ENCODE measurements at regions not wholly inside any gene's neighbourhood (a gene's known extent, or its start where the extent isn't known, plus 50 kb on each side); places are given as distances from the start of the nearest gene placed in this dataset.
"Not testable (repeated sequence)": the region's sequence is repeated elsewhere in the genome, so short reads cannot be mapped to it uniquely, and the experiment has no call there.

DNA sequence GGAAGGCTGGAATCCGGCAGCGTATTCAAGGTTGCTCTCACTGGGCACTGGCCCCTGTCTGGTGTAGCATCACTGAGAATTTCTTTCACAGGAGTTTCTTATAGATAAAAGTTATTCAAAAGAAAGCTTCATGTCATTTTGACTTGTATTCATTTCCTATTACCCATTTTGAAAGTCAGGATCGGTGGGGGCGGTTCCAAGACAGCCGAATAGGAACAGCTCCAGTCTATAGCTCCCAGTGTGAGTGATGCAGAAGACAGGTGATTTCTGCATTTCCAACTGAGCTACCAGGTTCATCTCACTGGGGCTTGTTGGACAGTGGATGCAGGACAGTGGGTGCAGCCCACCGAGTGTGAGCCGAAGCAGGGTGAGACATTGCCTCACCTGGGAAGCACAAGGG lies 51.5 kb upstream of the CDC42EP3 start:
- not testable (repeated sequence) for ATAC-seq (ENCODE audit: low FRiP score); DNase-seq (ENCODE audit: low spot score)

DNA sequence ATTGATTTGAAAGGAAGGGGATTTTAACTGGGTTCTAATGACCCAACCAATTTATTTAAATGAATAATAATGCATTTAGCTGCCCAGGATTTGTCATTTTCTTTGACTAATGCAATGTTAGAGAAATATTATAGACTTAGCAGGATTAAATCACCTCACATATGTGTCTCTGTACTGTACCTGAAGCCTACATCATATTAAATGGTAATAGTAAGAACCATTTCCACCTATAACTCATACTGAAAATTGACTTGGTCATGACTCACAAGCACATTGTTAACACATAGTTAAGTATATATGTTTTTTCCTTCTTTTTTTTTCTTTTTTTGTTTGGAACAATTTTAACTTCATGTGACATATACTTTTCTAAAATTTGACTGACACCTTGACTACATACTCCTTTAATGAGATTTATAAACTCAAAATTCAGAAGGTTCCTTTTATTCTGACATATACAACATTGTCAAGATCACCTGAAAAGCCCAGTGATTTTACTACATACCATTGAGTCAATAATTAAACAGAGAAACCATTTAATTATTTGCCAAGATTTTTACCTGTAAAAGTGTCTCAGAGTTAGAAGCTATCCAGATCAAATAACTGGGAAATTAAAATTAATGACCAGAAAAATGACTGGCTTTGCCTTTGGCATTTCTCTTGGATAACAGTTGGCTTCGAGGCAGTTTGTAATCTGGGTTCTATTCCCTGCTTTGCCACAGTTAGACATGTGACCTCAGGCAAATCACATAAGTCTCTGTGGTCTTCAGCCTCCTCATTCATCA lies 58.8 kb upstream of the CDC42EP3 start:
- DNase-seq (ENCODE audit: low spot score): no peak
- TF ChIP-seq, protein P1, sequence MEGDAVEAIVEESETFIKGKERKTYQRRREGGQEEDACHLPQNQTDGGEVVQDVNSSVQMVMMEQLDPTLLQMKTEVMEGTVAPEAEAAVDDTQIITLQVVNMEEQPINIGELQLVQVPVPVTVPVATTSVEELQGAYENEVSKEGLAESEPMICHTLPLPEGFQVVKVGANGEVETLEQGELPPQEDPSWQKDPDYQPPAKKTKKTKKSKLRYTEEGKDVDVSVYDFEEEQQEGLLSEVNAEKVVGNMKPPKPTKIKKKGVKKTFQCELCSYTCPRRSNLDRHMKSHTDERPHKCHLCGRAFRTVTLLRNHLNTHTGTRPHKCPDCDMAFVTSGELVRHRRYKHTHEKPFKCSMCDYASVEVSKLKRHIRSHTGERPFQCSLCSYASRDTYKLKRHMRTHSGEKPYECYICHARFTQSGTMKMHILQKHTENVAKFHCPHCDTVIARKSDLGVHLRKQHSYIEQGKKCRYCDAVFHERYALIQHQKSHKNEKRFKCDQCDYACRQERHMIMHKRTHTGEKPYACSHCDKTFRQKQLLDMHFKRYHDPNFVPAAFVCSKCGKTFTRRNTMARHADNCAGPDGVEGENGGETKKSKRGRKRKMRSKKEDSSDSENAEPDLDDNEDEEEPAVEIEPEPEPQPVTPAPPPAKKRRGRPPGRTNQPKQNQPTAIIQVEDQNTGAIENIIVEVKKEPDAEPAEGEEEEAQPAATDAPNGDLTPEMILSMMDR (IDR thresholded peaks at IDR 0.05): no peak
- no peak for ATAC-seq (ENCODE audit: low FRiP score)

DNA sequence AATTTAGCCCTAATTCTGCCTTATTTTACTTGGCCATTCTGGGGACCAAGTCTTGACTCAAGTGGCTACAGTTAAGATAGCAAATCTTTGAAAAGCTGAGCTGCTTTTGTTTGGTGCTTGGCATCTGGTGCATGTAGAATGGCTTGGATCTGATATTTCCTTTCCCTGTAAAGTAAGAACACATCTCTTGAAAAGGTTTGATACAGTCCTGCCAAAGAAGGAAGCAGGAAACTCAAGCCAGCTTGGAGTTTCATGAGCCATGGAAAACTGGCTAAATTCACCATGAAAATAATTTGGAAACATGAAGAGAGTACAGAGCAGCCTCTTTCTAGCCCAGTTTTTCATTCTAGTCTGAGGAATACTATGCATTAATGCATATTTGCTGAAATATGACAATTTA lies 61.0 kb upstream of the CDC42EP3 start:
- DNase-seq (ENCODE audit: low spot score); ATAC-seq (ENCODE audit: low FRiP score): not testable (repeated sequence)

- TF ChIP-seq, protein P1 (IDR thresholded peaks at IDR 0.05): no peak
- DNase-seq (ENCODE audit: low spot score) (no peak), ATAC-seq (ENCODE audit: low FRiP score) (no peak)
Measured at GRCh38 chr2:37733251-37733650, 61.8 kb upstream of the CDC42EP3 start.

DNA sequence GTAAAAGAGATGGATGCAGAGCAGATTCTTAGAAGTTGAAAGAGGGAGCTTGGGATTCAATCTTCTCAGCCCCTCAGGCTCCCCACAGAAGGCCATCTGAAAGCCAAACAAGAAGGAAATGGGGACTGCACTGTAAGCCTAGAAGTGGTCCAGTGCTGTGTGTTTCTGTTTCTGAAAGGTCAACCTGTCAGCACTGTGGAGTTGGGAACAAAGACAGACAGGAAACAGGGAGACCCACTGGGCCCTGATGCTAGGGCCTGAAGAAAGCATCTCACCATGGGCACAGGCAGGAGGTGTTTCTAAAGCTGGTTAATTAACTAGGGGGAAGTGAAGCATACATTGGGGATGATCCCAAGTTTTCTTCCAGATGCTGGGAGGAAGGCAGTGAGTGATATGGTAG lies 62.5 kb upstream of the CDC42EP3 start:
- not testable (repeated sequence) for ATAC-seq (ENCODE audit: low FRiP score); DNase-seq (ENCODE audit: low spot score)

DNA sequence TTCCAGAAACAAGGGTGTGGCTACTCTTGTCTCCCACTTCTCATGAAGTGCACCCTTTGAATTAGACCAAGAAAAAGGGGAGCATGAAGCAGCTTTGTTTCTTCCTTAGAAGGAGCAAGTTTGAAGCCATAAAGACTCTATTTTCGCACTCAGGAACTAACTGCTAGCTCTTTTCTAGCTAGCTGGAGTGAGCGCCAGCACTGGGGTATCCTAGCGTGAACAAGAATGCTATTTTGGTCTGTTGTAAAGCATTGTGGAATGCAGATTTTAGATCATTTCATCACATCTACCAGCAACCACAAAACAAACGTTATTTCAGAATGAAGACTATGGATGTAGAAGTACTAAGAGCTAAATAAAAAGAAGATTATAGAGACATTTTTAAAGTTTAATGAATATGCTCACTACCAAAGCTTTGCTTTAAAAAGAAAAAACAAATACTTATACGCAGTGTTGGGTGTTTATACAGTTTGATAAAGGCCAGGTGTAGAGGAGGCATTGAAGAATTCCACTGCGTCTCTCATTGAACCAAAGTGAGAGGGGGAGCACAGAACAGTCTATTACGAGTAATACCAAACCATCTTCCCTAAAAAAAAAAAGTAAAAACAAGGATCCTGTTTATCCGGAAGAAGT lies 63.6 kb upstream of the CDC42EP3 start:
- not testable (repeated sequence) for ATAC-seq (ENCODE audit: low FRiP score); DNase-seq (ENCODE audit: low spot score)

GRCh38 chr2:37735524-37735910 lies 64.1 kb upstream of the CDC42EP3 start:
- ATAC-seq (ENCODE audit: low FRiP score); DNase-seq (ENCODE audit: low spot score): not testable (repeated sequence)

DNA sequence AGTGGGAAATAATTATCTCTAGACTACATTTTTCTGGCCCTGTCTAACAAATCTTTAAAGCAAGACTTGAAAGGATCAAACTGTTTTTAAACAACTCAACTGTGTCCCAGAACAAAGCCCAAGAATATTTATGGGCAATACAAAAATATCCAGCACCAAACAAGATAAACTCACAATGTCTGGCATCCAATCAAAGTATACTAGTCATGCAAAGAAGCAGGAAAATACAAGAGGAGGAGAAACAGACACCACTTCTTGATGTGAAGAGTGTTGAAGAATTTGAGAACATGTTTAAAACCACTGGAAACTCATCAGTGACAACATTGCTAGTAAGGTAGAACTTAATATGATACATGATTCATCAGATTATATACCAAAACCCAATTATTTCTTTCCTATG lies 66.1 kb upstream of the CDC42EP3 start:
- DNase-seq (ENCODE audit: low spot score) (no peak), ATAC-seq (ENCODE audit: low FRiP score) (no peak)
- TF ChIP-seq, protein P1 (IDR thresholded peaks at IDR 0.05): no peak

DNA sequence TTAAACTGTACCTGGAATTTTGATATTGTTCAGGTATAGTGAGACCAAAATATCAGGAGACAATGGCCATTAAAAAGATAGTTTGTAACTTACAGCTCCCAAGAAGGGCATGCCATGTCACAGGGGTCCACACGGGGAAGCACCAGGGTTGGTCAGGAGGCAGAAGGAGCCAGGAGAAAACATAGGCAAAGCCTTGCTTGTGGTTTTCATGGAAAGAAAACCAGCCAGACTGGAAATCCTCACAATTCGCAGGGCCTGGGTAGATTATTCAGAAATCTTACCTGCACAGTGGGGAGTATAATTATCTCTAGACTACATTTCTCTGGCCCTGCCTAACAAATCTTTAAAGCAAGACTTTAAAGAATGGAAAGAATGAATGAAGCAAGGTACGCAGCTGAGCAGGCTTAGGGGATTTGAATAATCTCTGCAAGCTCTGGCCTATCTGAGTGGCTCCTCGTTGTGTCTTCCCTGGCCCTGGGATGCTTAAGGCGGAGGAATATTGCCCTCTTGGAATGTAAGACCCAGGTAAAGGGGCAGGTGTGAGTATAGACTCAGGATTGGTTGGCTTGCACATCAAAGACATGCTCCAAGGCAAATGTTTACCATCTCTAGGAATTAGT lies 66.9 kb upstream of the CDC42EP3 start:
- no peak for DNase-seq (ENCODE audit: low spot score)
- TF ChIP-seq, protein P1 (IDR thresholded peaks at IDR 0.05): no peak
- ATAC-seq (ENCODE audit: low FRiP score): no peak
